ES-I3 (cell line): ENCODE measurements at regions not wholly inside any gene's neighbourhood (a gene's known extent, or its start where the extent isn't known, plus 50 kb on each side); places are given as distances from the start of the nearest gene placed in this dataset.

Source experiments
- H3K36me3 ChIP-seq: 2 replicates; pipeline ENCODE4 v1.6.1; 2013; ENCODE audit warnings: mild to moderate bottlenecking, low read length, control low read depth, moderate library complexity; ENCODE audit not compliant: insufficient read depth
- H3K4me1 ChIP-seq: 2 replicates; pipeline ENCODE4 v1.6.1; 2013; ENCODE audit warnings: mild to moderate bottlenecking, control low read depth, low read length; ENCODE audit not compliant: insufficient read depth
- H3K9ac ChIP-seq: 2 replicates; pipeline ENCODE4 v1.6.1; 2013; ENCODE audit warnings: low read depth, mild to moderate bottlenecking, low read length, moderate library complexity
- H3K9me3 ChIP-seq: 2 replicates; pipeline ENCODE4 v1.6.1; 2013; ENCODE audit warnings: mild to moderate bottlenecking, low read length, moderate library complexity; ENCODE audit not compliant: control insufficient read depth, insufficient read depth

- H3K9ac ChIP-seq: no peak overlapping the region
Observed at GRCh38 chr2:67462738-67463496, 65.8 kb downstream of the ETAA1 start.

GRCh38 chr2:67463810-67464209 lies 66.7 kb downstream of the ETAA1 start:
- Histone ChIP-seq H3K36me3 (no peaks in the 10 kb centered on the region), H3K9ac (no peak overlapping the region), H3K9me3 (no peaks in the 10 kb centered on the region), H3K4me1 (no peaks in the 10 kb centered on the region)

More at GRCh38 chr2:67462738-67463496, 65.8 kb downstream of the ETAA1 start:
- Histone ChIP-seq H3K36me3 (no peaks in the 10 kb centered on the region), H3K4me1 (no peaks in the 10 kb centered on the region), H3K9me3 (no peaks in the 10 kb centered on the region)

GRCh38 chr2:67465623-67466022 lies 68.5 kb downstream of the ETAA1 start:
- Histone ChIP-seq H3K9ac (no peak overlapping the region), H3K36me3 (no peaks in the 10 kb centered on the region), H3K4me1 (no peaks in the 10 kb centered on the region), H3K9me3 (no peaks in the 10 kb centered on the region)

- Histone ChIP-seq H3K4me1 (no peaks in the 10 kb centered on the region), H3K9ac (no peak overlapping the region), H3K36me3 (no peaks in the 10 kb centered on the region), H3K9me3 (no peaks in the 10 kb centered on the region)
Observed at GRCh38 chr2:67466734-67467133, 69.6 kb downstream of the ETAA1 start.

GRCh38 chr2:67471681-67472080 lies 74.5 kb downstream of the ETAA1 start:
- Histone ChIP-seq H3K36me3 (no peaks in the 10 kb centered on the region), H3K9ac (no peak overlapping the region), H3K9me3 (no peaks in the 10 kb centered on the region), H3K4me1 (no peaks in the 10 kb centered on the region)

- H3K9me3 ChIP-seq: no peaks in the 10 kb centered on the region
- no peaks in the 10 kb centered on the region for H3K36me3 ChIP-seq
- H3K4me1 ChIP-seq: peaks cover 8% of the 10 kb centered on the region
- no peak overlapping the region for H3K9ac ChIP-seq
Observed at GRCh38 chr2:67476809-67477790, 80.0 kb downstream of the ETAA1 start.

GRCh38 chr2:67479261-67479660 lies 82.1 kb downstream of the ETAA1 start:
- peaks cover 8% of the 10 kb centered on the region for H3K4me1 ChIP-seq
- no peaks in the 10 kb centered on the region for H3K36me3 ChIP-seq
- H3K9ac ChIP-seq: no peak overlapping the region
- no peaks in the 10 kb centered on the region for H3K9me3 ChIP-seq

- Histone ChIP-seq H3K9ac (no peak overlapping the region), H3K36me3 (no peaks in the 10 kb centered on the region), H3K4me1 (peaks cover 3% of the 10 kb centered on the region)
Observed at GRCh38 chr2:67485431-67485830, 88.3 kb downstream of the ETAA1 start.

GRCh38 chr2:67486041-67486796 lies 89.1 kb downstream of the ETAA1 start:
- Histone ChIP-seq H3K36me3 (no peaks in the 10 kb centered on the region), H3K9me3 (no peaks in the 10 kb centered on the region), H3K9ac (no peak overlapping the region), H3K4me1 (peaks cover 3% of the 10 kb centered on the region)

More at GRCh38 chr2:67485431-67485830, 88.3 kb downstream of the ETAA1 start:
- H3K9me3 ChIP-seq: no peaks in the 10 kb centered on the region

- Histone ChIP-seq H3K4me1 (peaks cover 3% of the 10 kb centered on the region), H3K9ac (no peak overlapping the region), H3K36me3 (no peaks in the 10 kb centered on the region), H3K9me3 (no peaks in the 10 kb centered on the region)
Observed at GRCh38 chr2:67487993-67488392, 90.9 kb downstream of the ETAA1 start.

- Histone ChIP-seq H3K9ac (no peak overlapping the region), H3K36me3 (no peaks in the 10 kb centered on the region), H3K4me1 (peaks cover 3% of the 10 kb centered on the region), H3K9me3 (no peaks in the 10 kb centered on the region)
Observed at GRCh38 chr2:67489396-67489795, 92.3 kb downstream of the ETAA1 start.

GRCh38 chr2:67498931-67499330 lies 101.8 kb downstream of the ETAA1 start:
- H3K4me1 ChIP-seq: no peaks in the 10 kb centered on the region; the same call in 1 of the 2 replicates
- H3K9me3 ChIP-seq: no peaks in the 10 kb centered on the region
- H3K9ac ChIP-seq: no peak overlapping the region
- no peaks in the 10 kb centered on the region for H3K36me3 ChIP-seq

- 0 out of 2 replicates have a peak, but pooled peaks cover 3% of the 10 kb centered on the region for H3K9me3 ChIP-seq
- H3K9ac ChIP-seq: no peak overlapping the region
- no peaks in the 10 kb centered on the region; the same call in 1 of the 2 replicates for H3K4me1 ChIP-seq
- H3K36me3 ChIP-seq: no peaks in the 10 kb centered on the region
Observed at GRCh38 chr2:67499989-67500388, 102.9 kb downstream of the ETAA1 start.

GRCh38 chr2:67500541-67500940 lies 103.4 kb downstream of the ETAA1 start:
- Histone ChIP-seq H3K9ac (no peak overlapping the region), H3K4me1 (no peaks in the 10 kb centered on the region; the same call in 1 of the 2 replicates), H3K9me3 (0 out of 2 replicates have a peak, but pooled peaks cover 3% of the 10 kb centered on the region), H3K36me3 (no peaks in the 10 kb centered on the region)
